Upper lobe of left lung (tissue), 4 donors: ENCODE measurements at regions not wholly inside any gene's neighbourhood (a gene's known extent, or its start where the extent isn't known, plus 50 kb on each side); places are given as distances from the start of the nearest gene placed in this dataset.

Experiments used
- EP300 ChIP-seq, 4 donors: sonication (generic); formaldehyde crosslinking; IDR thresholded peaks; one replicate each; pipeline ENCODE4 v1.5.1; 2017; ENCODE audit warnings: antibody characterized with exemption in 4 of 4, control low read depth in 2 of 4
- POLR2A ChIP-seq, 4 donors: fragments of 450-650 bp; IDR thresholded peaks; one replicate each; pipeline ENCODE4 v1.5.1; 2016 to 2017; ENCODE audit warnings: antibody characterized with exemption in 4 of 4, mild to moderate bottlenecking in 2 of 4
- POLR2AphosphoS5 ChIP-seq, 2 donors: sonication (generic); formaldehyde crosslinking; IDR thresholded peaks; one replicate each; pipeline ENCODE4 v1.5.1; 2017; ENCODE audit warnings: antibody characterized with exemption in 2 of 2
- TF ChIP-seq, protein P1 (sequence below), 6 experiments: fragments of 450-650 bp in 4 of 6; fragments of 200-600 bp in 2 of 6; sonication (generic) in 2 of 6; IDR thresholded peaks; one replicate each; pipeline ENCODE4 v1.5.1; 2016 to 2019; ENCODE audit warnings: antibody characterized with exemption in 6 of 6

DNA sequence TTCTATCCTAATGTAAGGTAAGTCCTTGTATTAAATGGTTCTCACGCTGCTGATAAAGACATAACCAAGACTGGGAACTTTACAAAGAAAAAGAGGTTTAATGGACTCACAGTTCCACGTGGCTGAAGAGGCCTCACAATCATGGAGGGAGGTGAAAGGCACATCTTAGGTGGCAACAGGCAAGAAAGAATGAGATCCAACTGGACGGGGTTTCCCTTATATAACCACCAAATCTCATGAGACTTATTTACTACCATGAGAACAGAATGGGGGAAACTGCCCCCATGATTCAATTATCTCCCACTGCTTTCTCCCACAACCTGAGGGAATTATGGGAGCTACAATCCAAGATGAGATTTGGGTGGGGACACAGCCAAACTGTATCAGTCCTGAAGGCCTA is 136.6 kb downstream of the HTR1B start:
- TF ChIP-seq, protein P1, sequence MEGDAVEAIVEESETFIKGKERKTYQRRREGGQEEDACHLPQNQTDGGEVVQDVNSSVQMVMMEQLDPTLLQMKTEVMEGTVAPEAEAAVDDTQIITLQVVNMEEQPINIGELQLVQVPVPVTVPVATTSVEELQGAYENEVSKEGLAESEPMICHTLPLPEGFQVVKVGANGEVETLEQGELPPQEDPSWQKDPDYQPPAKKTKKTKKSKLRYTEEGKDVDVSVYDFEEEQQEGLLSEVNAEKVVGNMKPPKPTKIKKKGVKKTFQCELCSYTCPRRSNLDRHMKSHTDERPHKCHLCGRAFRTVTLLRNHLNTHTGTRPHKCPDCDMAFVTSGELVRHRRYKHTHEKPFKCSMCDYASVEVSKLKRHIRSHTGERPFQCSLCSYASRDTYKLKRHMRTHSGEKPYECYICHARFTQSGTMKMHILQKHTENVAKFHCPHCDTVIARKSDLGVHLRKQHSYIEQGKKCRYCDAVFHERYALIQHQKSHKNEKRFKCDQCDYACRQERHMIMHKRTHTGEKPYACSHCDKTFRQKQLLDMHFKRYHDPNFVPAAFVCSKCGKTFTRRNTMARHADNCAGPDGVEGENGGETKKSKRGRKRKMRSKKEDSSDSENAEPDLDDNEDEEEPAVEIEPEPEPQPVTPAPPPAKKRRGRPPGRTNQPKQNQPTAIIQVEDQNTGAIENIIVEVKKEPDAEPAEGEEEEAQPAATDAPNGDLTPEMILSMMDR (IDR thresholded peaks at IDR 0.05), result no peak
- TF ChIP-seq POLR2AphosphoS5 (IDR thresholded peaks at IDR 0.05), result no peak
- TF ChIP-seq POLR2A (IDR thresholded peaks at IDR 0.05), result no peak
- no peak for TF ChIP-seq EP300 (IDR thresholded peaks at IDR 0.05)
